Parathyroid adenoma (tissue), 2 donors: ENCODE measurements at regions not wholly inside any gene's neighbourhood (a gene's known extent, or its start where the extent isn't known, plus 50 kb on each side); places are given as distances from the start of the nearest gene placed in this dataset.

ENCODE experiments used
- H2AFZ ChIP-seq: fragments of 300-600 bp; sonication (generic); one replicate; pipeline ENCODE4 v1.7.0; 2017; ENCODE audit warnings: antibody characterized with exemption, mild to moderate bottlenecking
- H3K27ac ChIP-seq: fragments of 300-600 bp; sonication (generic); one replicate; pipeline ENCODE4 v1.7.0; 2017
- H3K27me3 ChIP-seq: fragments of 300-600 bp; sonication (generic); one replicate; pipeline ENCODE4 v1.7.0; 2017; ENCODE audit warnings: low read length; ENCODE audit not compliant: control insufficient read depth, insufficient read depth
- H3K36me3 ChIP-seq: fragments of 300-600 bp; sonication (generic); one replicate; pipeline ENCODE4 v1.7.0; 2017; ENCODE audit warnings: low read length; ENCODE audit not compliant: control insufficient read depth, insufficient read depth
- H3K4me1 ChIP-seq: fragments of 300-600 bp; sonication (generic); one replicate; pipeline ENCODE4 v1.7.0; 2017; ENCODE audit warnings: control low read depth
- H3K4me2 ChIP-seq: fragments of 300-600 bp; sonication (generic); one replicate; pipeline ENCODE4 v1.7.0; 2017; ENCODE audit warnings: low read length
- H3K4me3 ChIP-seq: fragments of 300-600 bp; sonication (generic); one replicate; pipeline ENCODE4 v1.7.0; 2017; ENCODE audit warnings: low read depth, low read length
- H3K79me2 ChIP-seq: fragments of 300-600 bp; sonication (generic); one replicate; pipeline ENCODE4 v1.7.0; 2017; ENCODE audit warnings: control low read depth
- H3K9ac ChIP-seq: fragments of 300-600 bp; sonication (generic); one replicate; pipeline ENCODE4 v1.7.0; 2017; ENCODE audit warnings: mild to moderate bottlenecking
- H3K9me3 ChIP-seq: fragments of 300-600 bp; sonication (generic); one replicate; pipeline ENCODE4 v1.7.0; 2017; ENCODE audit warnings: low read length; ENCODE audit not compliant: control insufficient read depth
- CTCF ChIP-seq: fragments of 300-600 bp; sonication (generic); IDR thresholded peaks from one replicate; pipeline ENCODE4 v1.7.0; 2017; ENCODE audit warnings: antibody characterized with exemption, mild to moderate bottlenecking
- donor health status: primary hyperparathyroidism.

GRCh38 chr12:77751939-77752338 is 78.8 kb upstream of the NAV3 start:
- Histone ChIP-seq H3K79me2 (no peaks in the 10 kb centered on the region), H3K4me1 (no peaks in the 10 kb centered on the region), H3K27me3 (no peaks in the 10 kb centered on the region), H2AFZ (no peak overlapping the region), H3K27ac (no peak overlapping the region), H3K4me2 (no peak overlapping the region), H3K4me3 (no peak overlapping the region), H3K9me3 (no peaks in the 10 kb centered on the region), H3K9ac (no peak overlapping the region), H3K36me3 (no peaks in the 10 kb centered on the region)
- TF ChIP-seq CTCF = no peak

- Histone ChIP-seq H3K4me1 (no peaks in the 10 kb centered on the region), H3K36me3 (no peaks in the 10 kb centered on the region), H3K9ac (no peak overlapping the region), H3K79me2 (no peaks in the 10 kb centered on the region), H3K9me3 (no peaks in the 10 kb centered on the region), H3K27me3 (no peaks in the 10 kb centered on the region), H3K4me2 (no peak overlapping the region), H2AFZ (no peak overlapping the region), H3K4me3 (no peak overlapping the region), H3K27ac (no peak overlapping the region)
- TF ChIP-seq CTCF = no peak
These were observed 84.6 kb upstream of the NAV3 start for GRCh38 chr12:77746096-77746495.

GRCh38 chr12:77745624-77746023 is 85.1 kb upstream of the NAV3 start:
- H3K36me3 ChIP-seq = no peaks in the 10 kb centered on the region
- no peaks in the 10 kb centered on the region for H3K9me3 ChIP-seq
- H3K79me2 ChIP-seq = no peaks in the 10 kb centered on the region
- no peaks in the 10 kb centered on the region for H3K27me3 ChIP-seq
- no peak overlapping the region for H3K4me3 ChIP-seq
- no peaks in the 10 kb centered on the region for H3K4me1 ChIP-seq
- no peak overlapping the region for H2AFZ ChIP-seq
- no peak overlapping the region for H3K27ac ChIP-seq
- H3K4me2 ChIP-seq = no peak overlapping the region
- H3K9ac ChIP-seq = no peak overlapping the region
- no peak for TF ChIP-seq CTCF

GRCh38 chr12:77742631-77743030 is 88.1 kb upstream of the NAV3 start:
- Histone ChIP-seq H3K27me3 (no peaks in the 10 kb centered on the region), H3K4me2 (no peak overlapping the region)
- TF ChIP-seq CTCF = no peak

GRCh38 chr12:77741974-77742517 is 88.6 kb upstream of the NAV3 start:
- TF ChIP-seq CTCF = no peak
- H3K4me3 ChIP-seq = no peak overlapping the region
- H3K4me2 ChIP-seq = no peak overlapping the region
- no peak overlapping the region for H3K9ac ChIP-seq
- no peaks in the 10 kb centered on the region for H3K36me3 ChIP-seq
- H3K27me3 ChIP-seq = no peaks in the 10 kb centered on the region
- H3K4me1 ChIP-seq = no peaks in the 10 kb centered on the region
- H3K27ac ChIP-seq = no peak overlapping the region
- H3K9me3 ChIP-seq = no peaks in the 10 kb centered on the region
- no peak overlapping the region for H2AFZ ChIP-seq
- H3K79me2 ChIP-seq = no peaks in the 10 kb centered on the region

More at GRCh38 chr12:77742631-77743030, 88.1 kb upstream of the NAV3 start:
- Histone ChIP-seq H3K36me3 (no peaks in the 10 kb centered on the region), H3K9me3 (no peaks in the 10 kb centered on the region), H2AFZ (no peak overlapping the region), H3K27ac (no peak overlapping the region), H3K79me2 (no peaks in the 10 kb centered on the region), H3K4me3 (no peak overlapping the region), H3K4me1 (no peaks in the 10 kb centered on the region), H3K9ac (no peak overlapping the region)
